ENCODE measurements at regions not wholly inside any gene's neighbourhood (a gene's known extent, or its start where the extent isn't known, plus 50 kb on each side); places are given as distances from the start of the nearest gene placed in this dataset.

DNA sequence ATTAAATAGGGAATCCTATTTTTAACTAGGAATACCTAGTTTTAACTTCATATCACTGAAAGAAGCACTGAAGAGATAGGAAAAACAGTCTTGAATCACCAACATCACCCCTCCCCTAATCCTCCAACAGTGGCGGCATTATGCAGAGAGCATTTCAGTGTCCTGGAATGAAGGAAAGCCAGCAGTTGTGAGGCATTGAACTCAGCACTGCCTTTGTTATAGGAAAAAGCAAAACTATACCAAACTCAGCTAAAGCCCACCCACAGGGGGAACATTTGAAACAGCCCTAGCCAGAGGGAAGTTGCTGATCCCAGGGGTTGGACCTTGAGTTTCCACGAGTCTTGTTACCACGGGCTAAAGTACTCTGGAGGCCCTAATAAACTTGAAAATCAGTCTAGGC is 310.6 kb upstream of the EDIL3 start:
- TF ChIP-seq, protein P1, sequence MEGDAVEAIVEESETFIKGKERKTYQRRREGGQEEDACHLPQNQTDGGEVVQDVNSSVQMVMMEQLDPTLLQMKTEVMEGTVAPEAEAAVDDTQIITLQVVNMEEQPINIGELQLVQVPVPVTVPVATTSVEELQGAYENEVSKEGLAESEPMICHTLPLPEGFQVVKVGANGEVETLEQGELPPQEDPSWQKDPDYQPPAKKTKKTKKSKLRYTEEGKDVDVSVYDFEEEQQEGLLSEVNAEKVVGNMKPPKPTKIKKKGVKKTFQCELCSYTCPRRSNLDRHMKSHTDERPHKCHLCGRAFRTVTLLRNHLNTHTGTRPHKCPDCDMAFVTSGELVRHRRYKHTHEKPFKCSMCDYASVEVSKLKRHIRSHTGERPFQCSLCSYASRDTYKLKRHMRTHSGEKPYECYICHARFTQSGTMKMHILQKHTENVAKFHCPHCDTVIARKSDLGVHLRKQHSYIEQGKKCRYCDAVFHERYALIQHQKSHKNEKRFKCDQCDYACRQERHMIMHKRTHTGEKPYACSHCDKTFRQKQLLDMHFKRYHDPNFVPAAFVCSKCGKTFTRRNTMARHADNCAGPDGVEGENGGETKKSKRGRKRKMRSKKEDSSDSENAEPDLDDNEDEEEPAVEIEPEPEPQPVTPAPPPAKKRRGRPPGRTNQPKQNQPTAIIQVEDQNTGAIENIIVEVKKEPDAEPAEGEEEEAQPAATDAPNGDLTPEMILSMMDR (IDR thresholded peaks at IDR 0.05 in 2 of 3, conservative IDR thresholded peaks at IDR 0.05 in 1 of 3; ENCODE audit: borderline replicate concordance in 1 of 3, insufficient read depth in 1 of 3, low read depth in 2 of 3, low read length in 2 of 3): no peak
- no peak for TF ChIP-seq EZH2phosphoT487 (IDR thresholded peaks at IDR 0.05; ENCODE audit: borderline replicate concordance)

Data from HCT116 (cell line).